H1 (cell line): ENCODE measurements at regions not wholly inside any gene's neighbourhood (a gene's known extent, or its start where the extent isn't known, plus 50 kb on each side); places are given as distances from the start of the nearest gene placed in this dataset.

Experiments
- CTCF ChIA-PET: fragments of 300-600 bp; sonication (Branson Sonifier 250); formaldehyde crosslinking; loops from one replicate; lab custom pipeline; 2021; ENCODE audit not compliant: partially characterized antibody; lab: Charles Lee
- POLR2A ChIA-PET: fragments of 300-600 bp; sonication (Branson Sonifier 250); formaldehyde crosslinking; loops from one replicate; lab custom pipeline; 2021; ENCODE audit warnings: inconsistent platforms; ENCODE audit not compliant: partially characterized antibody; lab: Charles Lee
- DNase-seq, 2 experiments: peaks; one replicate each; pipeline versions ENCODE4 v3.0.0 to v3.0.0-alpha.2; 2010 to 2022; ENCODE audit warnings: low spot score in 2 of 2, low read depth in 1 of 2, mixed read lengths in 1 of 2
- FAIRE-seq: peaks from 2 replicates; lab custom pipeline; 2011; peaks lifted over from hg19 to GRCh38; lab: Jason Lieb, UNC
- H2AFZ ChIP-seq: 2 replicates; pipeline ENCODE4 v1.8.1; 2012; ENCODE audit warnings: low read length, inconsistent platforms
- H2AK5ac ChIP-seq: 2 replicates; pipeline ENCODE4 v1.6.1; 2013; ENCODE audit warnings: low read depth, low read length
- H2BK120ac ChIP-seq: replicated peaks from 2 replicates; pipeline ENCODE3; 2013; ENCODE audit warnings: low read depth, low read length, inconsistent platforms
- H2BK12ac ChIP-seq: 2 replicates; pipeline ENCODE4 v1.6.1; 2013; ENCODE audit warnings: low read depth, low read length
- H2BK15ac ChIP-seq: 2 replicates; pipeline ENCODE4 v1.6.1; 2013; ENCODE audit warnings: low read length
- H2BK20ac ChIP-seq: 2 replicates; pipeline ENCODE4 v1.6.1; 2013; ENCODE audit warnings: low read length
- H2BK5ac ChIP-seq: 2 replicates; pipeline ENCODE4 v1.6.1; 2013; ENCODE audit warnings: low read depth, low read length
- H3K14ac ChIP-seq: 2 replicates; pipeline ENCODE4 v1.6.1; 2013; ENCODE audit warnings: inconsistent platforms; ENCODE audit not compliant: insufficient read length
- H3K18ac ChIP-seq: 2 replicates; pipeline ENCODE4 v1.6.1; 2013; ENCODE audit warnings: low read length; ENCODE audit errors: extremely low read depth
- H3K23ac ChIP-seq: 2 replicates; pipeline ENCODE4 v1.6.1; 2013; ENCODE audit warnings: inconsistent platforms; ENCODE audit not compliant: insufficient read length
- H3K23me2 ChIP-seq: 2 replicates; pipeline ENCODE4 v1.6.1; 2013; ENCODE audit warnings: low read depth, low read length
- H3K27ac ChIP-seq: 2 replicates; pipeline ENCODE4 v1.6.1; 2011; ENCODE audit warnings: low read depth, low read length, inconsistent platforms
- H3K27me3 ChIP-seq, 4 experiments: replicated peaks in 1 of 4; 1 replicate in 1 of 4; 2 replicates in 3 of 4; pipeline versions ENCODE4 v1.6.1 to v1.8.1; 2011 to 2013; ENCODE audit warnings: low read length in 3 of 4, mild to moderate bottlenecking in 3 of 4, inconsistent platforms in 2 of 4, mixed read lengths in 2 of 4, moderate library complexity in 1 of 4; ENCODE audit not compliant: control insufficient read depth in 3 of 4, insufficient read depth in 3 of 4; ENCODE audit errors: extremely low read depth in 1 of 4
- H3K36me3 ChIP-seq, 4 experiments: 2 replicates each; pipeline versions ENCODE4 v1.6.1 to v1.8.1; 2011 to 2013; ENCODE audit warnings: mild to moderate bottlenecking in 4 of 4, low read length in 3 of 4, moderate library complexity in 2 of 4, control low read depth in 1 of 4, inconsistent platforms in 1 of 4; ENCODE audit not compliant: insufficient read depth in 4 of 4, control insufficient read depth in 2 of 4
- H3K4ac ChIP-seq: replicated peaks from 2 replicates; pipeline ENCODE3; 2013; ENCODE audit warnings: low read length, low read depth, mixed read lengths, inconsistent platforms; ENCODE audit not compliant: insufficient read length
- H3K4me1 ChIP-seq, 4 experiments: replicated peaks in 1 of 4; 1 replicate in 1 of 4; 2 replicates in 3 of 4; pipeline versions ENCODE4 v1.6.1 to v1.8.1; 2011 to 2013; ENCODE audit warnings: low read length in 3 of 4, inconsistent platforms in 2 of 4, mixed read lengths in 1 of 4; ENCODE audit not compliant: insufficient read depth in 4 of 4, control insufficient read depth in 3 of 4
- H3K4me2 ChIP-seq, 2 experiments: 2 replicates each; pipeline versions ENCODE4 v1.6.1 to v1.8.1; 2011 to 2013; ENCODE audit warnings: low read depth in 2 of 2, low read length in 2 of 2, control low read depth in 1 of 2, inconsistent platforms in 1 of 2, mild to moderate bottlenecking in 1 of 2; ENCODE audit not compliant: insufficient read depth in 1 of 2
- H3K4me3 ChIP-seq, 4 experiments: fragments of 200-600, 300-600 bp in 1 of 4; sonication (generic), shearing (Covaris generic), sonication (Bioruptor Twin) in 1 of 4; 2 replicates each; pipeline versions ENCODE4 v1.5.1 to v1.8.1; 2011 to 2016; ENCODE audit warnings: low read length in 4 of 4, low read depth in 3 of 4, control low read depth in 2 of 4, inconsistent platforms in 2 of 4, mild to moderate bottlenecking in 2 of 4, mixed read lengths in 1 of 4, moderate library complexity in 1 of 4; ENCODE audit not compliant: insufficient read depth in 2 of 4; ENCODE audit errors: extremely low read depth in 1 of 4
- H3K56ac ChIP-seq: replicated peaks from 2 replicates; pipeline ENCODE3; 2013; ENCODE audit warnings: low read depth, mild to moderate bottlenecking, mixed read lengths, low read length, inconsistent platforms; ENCODE audit not compliant: insufficient read length
- H3K79me1 ChIP-seq: 2 replicates; pipeline ENCODE4 v1.6.1; 2013; ENCODE audit warnings: low read depth, low read length, control low read depth
- H3K79me2 ChIP-seq, 2 experiments: 2 replicates each; pipeline versions ENCODE4 v1.6.1 to v1.8.1; 2012 to 2013; ENCODE audit warnings: low read length in 2 of 2, mild to moderate bottlenecking in 2 of 2, inconsistent platforms in 1 of 2; ENCODE audit not compliant: insufficient read depth in 2 of 2, control insufficient read depth in 1 of 2
- H3K9ac ChIP-seq, 4 experiments: replicated peaks in 1 of 4; 1 replicate in 1 of 4; 2 replicates in 3 of 4; pipeline versions ENCODE4 v1.6.1 to v1.8.1; 2011 to 2013; ENCODE audit warnings: low read depth in 3 of 4, low read length in 3 of 4, control low read depth in 2 of 4, mild to moderate bottlenecking in 2 of 4, moderate library complexity in 2 of 4, inconsistent platforms in 1 of 4; ENCODE audit errors: extremely low read depth in 1 of 4
- H3K9me3 ChIP-seq, 2 experiments: 2 replicates each; pipeline versions ENCODE4 v1.6.1 to v1.8.1; 2012 to 2013; ENCODE audit warnings: mild to moderate bottlenecking in 2 of 2, moderate library complexity in 2 of 2, control low read depth in 1 of 2, inconsistent platforms in 1 of 2, low read depth in 1 of 2, low read length in 1 of 2, mixed read lengths in 1 of 2; ENCODE audit not compliant: insufficient read depth in 2 of 2
- H4K20me1 ChIP-seq, 2 experiments: replicated peaks in 1 of 2; 2 replicates each; pipeline versions ENCODE3 to v1.8.1; 2011 to 2013; ENCODE audit warnings: inconsistent platforms in 2 of 2, low read length in 2 of 2, mild to moderate bottlenecking in 1 of 2; ENCODE audit not compliant: insufficient read depth in 2 of 2, control insufficient read depth in 1 of 2
- H4K5ac ChIP-seq: 2 replicates; pipeline ENCODE4 v1.6.1; 2013; ENCODE audit warnings: low read length, low read depth, mixed read lengths, inconsistent platforms; ENCODE audit not compliant: insufficient read length
- H4K8ac ChIP-seq: 2 replicates; pipeline ENCODE4 v1.8.0; 2013; ENCODE audit warnings: mild to moderate bottlenecking, moderate library complexity, low read length, inconsistent platforms; ENCODE audit not compliant: insufficient read depth; ENCODE audit errors: extremely low read depth
- H4K91ac ChIP-seq: replicated peaks from 2 replicates; pipeline ENCODE3; 2013; ENCODE audit warnings: low read length, mixed read lengths, inconsistent platforms; ENCODE audit not compliant: insufficient read length
- EGR1 ChIP-seq: IDR thresholded peaks from 2 replicates; pipeline ENCODE4 v1.6.1; 2011; ENCODE audit warnings: low read depth, low read length, borderline replicate concordance
- EZH2 ChIP-seq: fragments of 200-600 bp; sonication (generic); IDR thresholded peaks from 2 replicates; pipeline ENCODE4 v1.7.1; 2012; ENCODE audit warnings: low read depth, mild to moderate bottlenecking, moderate library complexity, low read length, inconsistent platforms; ENCODE audit not compliant: severe bottlenecking
- MAFK ChIP-seq: IDR thresholded peaks from 2 replicates; pipeline ENCODE4 v1.6.1; 2012; ENCODE audit warnings: low read depth, mild to moderate bottlenecking, improper control_type of control experiment, low read length
- NRF1 ChIP-seq: IDR thresholded peaks from 2 replicates; pipeline ENCODE4 v1.6.1; 2011; ENCODE audit warnings: mild to moderate bottlenecking, low read depth, low read length, improper control_type of control experiment
- PHF8 ChIP-seq: fragments of 200-600 bp; sonication (generic); conservative IDR thresholded peaks from 2 replicates; pipeline ENCODE4 v1.7.1; 2012; ENCODE audit warnings: low read depth, mild to moderate bottlenecking, inconsistent platforms, low read length, moderate library complexity
- SIX5 ChIP-seq: IDR thresholded peaks from 2 replicates; pipeline ENCODE4 v1.6.1; 2011; ENCODE audit warnings: mild to moderate bottlenecking, low read depth, low read length
- SRF ChIP-seq: IDR thresholded peaks from 2 replicates; pipeline ENCODE4 v1.6.1; 2011; ENCODE audit warnings: mild to moderate bottlenecking, low read depth, low read length, moderate library complexity
- TF ChIP-seq, protein P1 (sequence below), 3 experiments: IDR thresholded peaks; 1 replicate in 2 of 3; 2 replicates in 1 of 3; pipeline versions ENCODE4 v1.5.1 to v1.6.1; 2011; ENCODE audit warnings: low read length in 3 of 3, mild to moderate bottlenecking in 3 of 3, inconsistent platforms in 2 of 3, low read depth in 1 of 3, moderate library complexity in 1 of 3; ENCODE audit not compliant: insufficient read depth in 1 of 3; ENCODE audit errors: control extremely low read depth in 1 of 3

DNA sequence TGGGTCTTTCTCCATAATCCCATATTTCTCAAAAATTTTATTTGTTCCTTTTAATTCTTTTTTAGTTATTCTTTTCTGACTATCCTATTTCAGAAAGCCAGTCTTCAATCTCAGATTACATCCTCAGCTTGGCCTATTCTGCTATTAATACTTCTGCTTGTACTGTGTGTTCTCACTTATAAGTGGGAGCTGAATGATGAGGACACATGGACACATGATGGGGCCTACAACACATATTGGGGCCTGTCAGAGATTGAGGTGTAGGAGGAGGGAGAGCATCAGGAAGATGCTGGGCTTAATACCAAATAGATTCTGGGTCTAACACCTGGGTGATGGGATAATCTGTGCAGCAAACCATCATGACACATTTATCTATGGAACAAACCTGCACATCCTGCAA lies 82.3 kb downstream of the MAGEE1 start:
- POLR2A ChIA-PET, result no interaction called here
- H3K9me3 ChIP-seq, result no peaks in the 10 kb centered on the region
- DNase-seq (no peak), FAIRE-seq (no peak)
- H2AK5ac ChIP-seq, result no peak overlapping the region
- H3K79me2 ChIP-seq, result no peaks in the 10 kb centered on the region
- H3K14ac ChIP-seq, result no peak overlapping the region
- H3K56ac ChIP-seq, result no peak overlapping the region
- H2BK120ac ChIP-seq, result no peak overlapping the region
- no peaks in the 10 kb centered on the region for H4K20me1 ChIP-seq
- H2BK12ac ChIP-seq, result no peak overlapping the region
- H3K79me1 ChIP-seq, result no peaks in the 10 kb centered on the region
- no peak overlapping the region for H3K27ac ChIP-seq
- no peaks in the 10 kb centered on the region for H3K36me3 ChIP-seq
- H4K8ac ChIP-seq, result no peak overlapping the region
- H4K91ac ChIP-seq, result no peak overlapping the region
- no peaks in the 10 kb centered on the region for H3K23me2 ChIP-seq
- no peaks in the 10 kb centered on the region for H3K27me3 ChIP-seq
- no peak overlapping the region for H3K9ac ChIP-seq
- no peak overlapping the region for H3K23ac ChIP-seq
- no peaks in the 10 kb centered on the region for H3K4me1 ChIP-seq
- H3K4me3 ChIP-seq, result no peak overlapping the region
- no peak overlapping the region for H4K5ac ChIP-seq
- H2BK5ac ChIP-seq, result no peak overlapping the region
- TF ChIP-seq EZH2 (no peak), SRF (no peak), MAFK (no peak), SIX5 (no peak), EGR1 (no peak), PHF8 (no peak), NRF1 (no peak)
- TF ChIP-seq, protein P1, sequence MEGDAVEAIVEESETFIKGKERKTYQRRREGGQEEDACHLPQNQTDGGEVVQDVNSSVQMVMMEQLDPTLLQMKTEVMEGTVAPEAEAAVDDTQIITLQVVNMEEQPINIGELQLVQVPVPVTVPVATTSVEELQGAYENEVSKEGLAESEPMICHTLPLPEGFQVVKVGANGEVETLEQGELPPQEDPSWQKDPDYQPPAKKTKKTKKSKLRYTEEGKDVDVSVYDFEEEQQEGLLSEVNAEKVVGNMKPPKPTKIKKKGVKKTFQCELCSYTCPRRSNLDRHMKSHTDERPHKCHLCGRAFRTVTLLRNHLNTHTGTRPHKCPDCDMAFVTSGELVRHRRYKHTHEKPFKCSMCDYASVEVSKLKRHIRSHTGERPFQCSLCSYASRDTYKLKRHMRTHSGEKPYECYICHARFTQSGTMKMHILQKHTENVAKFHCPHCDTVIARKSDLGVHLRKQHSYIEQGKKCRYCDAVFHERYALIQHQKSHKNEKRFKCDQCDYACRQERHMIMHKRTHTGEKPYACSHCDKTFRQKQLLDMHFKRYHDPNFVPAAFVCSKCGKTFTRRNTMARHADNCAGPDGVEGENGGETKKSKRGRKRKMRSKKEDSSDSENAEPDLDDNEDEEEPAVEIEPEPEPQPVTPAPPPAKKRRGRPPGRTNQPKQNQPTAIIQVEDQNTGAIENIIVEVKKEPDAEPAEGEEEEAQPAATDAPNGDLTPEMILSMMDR (IDR thresholded peaks at IDR 0.05; ENCODE audit: control extremely low read depth in 1 of 3, insufficient read depth in 1 of 3, low read depth in 1 of 3, low read length in 3 of 3), result no peak
- no peak overlapping the region for H3K18ac ChIP-seq
- no peak overlapping the region for H2BK20ac ChIP-seq
- H3K4me2 ChIP-seq, result no peak overlapping the region
- CTCF ChIA-PET, result interaction anchor here (1.5 kb wide), 1 partner anchor 29 kb away, joined by 4 read pairs; no protein-coding TSS in a partner anchor
- H2AFZ ChIP-seq, result no peak overlapping the region
- no peak overlapping the region for H2BK15ac ChIP-seq
- no peak overlapping the region for H3K4ac ChIP-seq
